IMR-90 (cell line): ENCODE measurements at regions not wholly inside any gene's neighbourhood (a gene's known extent, or its start where the extent isn't known, plus 50 kb on each side); places are given as distances from the start of the nearest gene placed in this dataset.

Source experiments
- ATAC-seq: fragments of 200-7000 bp; cut with Tn5 transposase; 2 replicates; pipeline ENCODE4 v1.9.1; 2020; ENCODE audit warnings: low read depth, mild to moderate bottlenecking, moderate library complexity
- BruUV-seq: library from RNA; stranded (reverse); fragments of 400-500 nt; replicated peaks from 2 replicates; lab custom pipeline; 2021; lab: Mats Ljungman, UMichigan
- CTCF ChIA-PET: fragments of 300-600 bp; formaldehyde crosslinking; extraction: SDS; loops from one replicate; lab custom pipeline; 2021; ENCODE audit warnings: antibody characterized with exemption; lab: Yijun Ruan, JAX
- POLR2A ChIA-PET: fragments of 300-600 bp; sonication (Branson Sonifier 250); formaldehyde crosslinking; loops from one replicate; lab custom pipeline; 2022; ENCODE audit warnings: antibody characterized with exemption; ENCODE audit not compliant: unreplicated experiment; lab: Charles Lee
- DNase-seq: peaks from one replicate; pipeline ENCODE4 v3.0.0; 2013
- H2AFZ ChIP-seq: replicated peaks from 2 replicates; pipeline ENCODE3; 2013; ENCODE audit warnings: low read length, mild to moderate bottlenecking; ENCODE audit not compliant: poor library complexity
- H2AK5ac ChIP-seq: 2 replicates; pipeline ENCODE4 v1.6.1; 2013; ENCODE audit warnings: low read depth, low read length, inconsistent platforms
- H2AK9ac ChIP-seq: replicated peaks from 2 replicates; pipeline ENCODE3; 2013; ENCODE audit warnings: mild to moderate bottlenecking, low read depth, low read length, moderate library complexity; ENCODE audit not compliant: poor library complexity
- H2BK120ac ChIP-seq: 2 replicates; pipeline ENCODE4 v1.6.1; 2013; ENCODE audit warnings: low read depth, low read length, inconsistent platforms
- H2BK15ac ChIP-seq: 3 replicates; pipeline ENCODE4 v1.6.1; 2013; ENCODE audit warnings: low read depth, low read length, inconsistent platforms
- H2BK20ac ChIP-seq: 2 replicates; pipeline ENCODE4 v1.6.1; 2013; ENCODE audit warnings: low read depth, mild to moderate bottlenecking, inconsistent platforms, low read length, moderate library complexity
- H2BK5ac ChIP-seq: 2 replicates; pipeline ENCODE4 v1.6.1; 2013; ENCODE audit warnings: mild to moderate bottlenecking, low read depth, low read length, inconsistent platforms; ENCODE audit not compliant: poor library complexity, severe bottlenecking
- H3K14ac ChIP-seq: replicated peaks from 2 replicates; pipeline ENCODE4 v1.6.1; 2013; ENCODE audit warnings: low read depth, low read length, inconsistent platforms
- H3K18ac ChIP-seq: 2 replicates; pipeline ENCODE4 v1.6.1; 2013; ENCODE audit warnings: low read depth, low read length, control low read depth
- H3K23ac ChIP-seq: 2 replicates; pipeline ENCODE4 v1.6.1; 2013; ENCODE audit warnings: low read depth, low read length, inconsistent platforms
- H3K27ac ChIP-seq: 2 replicates; pipeline ENCODE4 v1.5.1; 2013; ENCODE audit warnings: mild to moderate bottlenecking, control low read depth, low read length; ENCODE audit not compliant: insufficient read depth
- H3K27me3 ChIP-seq: 2 replicates; pipeline ENCODE4 v1.6.1; 2013; ENCODE audit warnings: low read length; ENCODE audit not compliant: control insufficient read depth, insufficient read depth
- H3K36me3 ChIP-seq: 2 replicates; pipeline ENCODE4 v1.6.1; 2013; ENCODE audit warnings: low read length, mixed read lengths; ENCODE audit not compliant: control insufficient read depth, insufficient read depth
- H3K4ac ChIP-seq: 2 replicates; pipeline ENCODE4 v1.6.1; 2013; ENCODE audit warnings: low read depth, low read length, inconsistent platforms
- H3K4me1 ChIP-seq: 2 replicates; pipeline ENCODE4 v1.6.1; 2013; ENCODE audit warnings: low read length, mixed read lengths; ENCODE audit not compliant: control insufficient read depth, insufficient read depth
- H3K4me2 ChIP-seq: 2 replicates; pipeline ENCODE4 v1.6.1; 2013; ENCODE audit warnings: low read depth, mild to moderate bottlenecking, control low read depth, low read length, moderate library complexity
- H3K4me3 ChIP-seq: 2 replicates; pipeline ENCODE4 v1.5.1; 2013; ENCODE audit warnings: low read depth, mild to moderate bottlenecking, control low read depth, low read length, moderate library complexity; ENCODE audit not compliant: insufficient read depth
- H3K56ac ChIP-seq: 2 replicates; pipeline ENCODE4 v1.6.1; 2013; ENCODE audit warnings: low read length, inconsistent platforms; ENCODE audit not compliant: insufficient read depth; ENCODE audit errors: extremely low read depth
- H3K79me1 ChIP-seq, 2 experiments: 2 replicates each; pipeline ENCODE4 v1.6.1; 2013; ENCODE audit warnings: low read length in 2 of 2, inconsistent platforms in 1 of 2, low read depth in 1 of 2
- H3K9ac ChIP-seq: 2 replicates; pipeline ENCODE4 v1.6.1; 2013; ENCODE audit warnings: low read depth, low read length, control low read depth
- H3K9me1 ChIP-seq: 2 replicates; pipeline ENCODE4 v1.6.1; 2013; ENCODE audit warnings: low read length, inconsistent platforms; ENCODE audit not compliant: insufficient read depth
- H3K9me3 ChIP-seq: 2 replicates; pipeline ENCODE4 v1.6.1; 2013; ENCODE audit warnings: low read length; ENCODE audit not compliant: control insufficient read depth, insufficient read depth
- H4K20me1 ChIP-seq: 2 replicates; pipeline ENCODE4 v1.6.1; 2013; ENCODE audit warnings: low read length, inconsistent platforms; ENCODE audit not compliant: insufficient read depth
- H4K5ac ChIP-seq: 2 replicates; pipeline ENCODE4 v1.6.1; 2013; ENCODE audit warnings: mild to moderate bottlenecking, low read depth, low read length, control low read depth
- H4K8ac ChIP-seq, 2 experiments: 2 replicates each; pipeline ENCODE4 v1.6.1; 2013; ENCODE audit warnings: low read depth in 2 of 2, low read length in 2 of 2, control low read depth in 1 of 2, inconsistent platforms in 1 of 2
- H4K91ac ChIP-seq: 2 replicates; pipeline ENCODE4 v1.6.1; 2013; ENCODE audit warnings: low read depth, low read length, inconsistent platforms; ENCODE audit not compliant: insufficient read depth
- BHLHE40 ChIP-seq: fragments of 150-350 bp; IDR thresholded peaks from 2 replicates; pipeline ENCODE4 v1.6.1; 2016; ENCODE audit warnings: mild to moderate bottlenecking, low read depth, low read length
- CEBPB ChIP-seq: IDR thresholded peaks from 2 replicates; pipeline ENCODE4 v1.6.1; 2012; ENCODE audit warnings: low read depth, low read length, improper control_type of control experiment
- CHD1 ChIP-seq: IDR thresholded peaks from 2 replicates; pipeline ENCODE4 v1.6.1; 2012; ENCODE audit warnings: low read depth, low read length, improper control_type of control experiment
- CTCF ChIP-seq: conservative IDR thresholded peaks from 2 replicates; pipeline ENCODE4 v1.5.1; 2012; ENCODE audit warnings: mild to moderate bottlenecking, low read depth, low read length, improper control_type of control experiment
- ELK1 ChIP-seq: fragments of 150-350 bp; IDR thresholded peaks from 2 replicates; pipeline ENCODE4 v1.6.1; 2016; ENCODE audit warnings: low read depth, mild to moderate bottlenecking, low read length, moderate library complexity, borderline replicate concordance
- FOS ChIP-seq: fragments of 150-350 bp; IDR thresholded peaks from 2 replicates; pipeline ENCODE4 v1.6.1; 2016; ENCODE audit warnings: low read depth, low read length
- MAFK ChIP-seq: IDR thresholded peaks from 2 replicates; pipeline ENCODE4 v1.6.1; 2012; ENCODE audit warnings: low read depth, low read length, improper control_type of control experiment
- MAZ ChIP-seq: IDR thresholded peaks from 2 replicates; pipeline ENCODE4 v1.6.1; 2012; ENCODE audit warnings: low read depth, mild to moderate bottlenecking, low read length, improper control_type of control experiment, moderate library complexity, borderline replicate concordance
- MXI1 ChIP-seq: IDR thresholded peaks from 2 replicates; pipeline ENCODE4 v1.6.1; 2012; ENCODE audit warnings: low read depth, mild to moderate bottlenecking, low read length, moderate library complexity, borderline replicate concordance
- NFE2L2 ChIP-seq: fragments of 150-350 bp; IDR thresholded peaks from 2 replicates; pipeline ENCODE4 v1.6.1; 2016; ENCODE audit warnings: low read depth, mild to moderate bottlenecking, low read length
- POLR2A ChIP-seq: IDR thresholded peaks from 2 replicates; pipeline ENCODE4 v1.6.1; 2012; ENCODE audit warnings: mild to moderate bottlenecking, low read depth, low read length
- RAD21 ChIP-seq: IDR thresholded peaks from 2 replicates; pipeline ENCODE4 v1.6.1; 2012; ENCODE audit warnings: low read length, improper control_type of control experiment
- RCOR1 ChIP-seq: IDR thresholded peaks from 2 replicates; pipeline ENCODE4 v1.6.1; 2012; ENCODE audit warnings: mild to moderate bottlenecking, low read length, improper control_type of control experiment; ENCODE audit not compliant: insufficient replicate concordance
- RFX5 ChIP-seq: IDR thresholded peaks from 2 replicates; pipeline ENCODE4 v1.8.0; 2012; ENCODE audit warnings: low read depth, mild to moderate bottlenecking, low read length, moderate library complexity
- SMC3 ChIP-seq: fragments of 150-350 bp; IDR thresholded peaks from 2 replicates; pipeline ENCODE4 v1.6.1; 2016; ENCODE audit warnings: low read depth, mild to moderate bottlenecking, antibody characterized with exemption, low read length, moderate library complexity
- USF2 ChIP-seq: fragments of 150-350 bp; IDR thresholded peaks from 2 replicates; pipeline ENCODE4 v1.6.1; 2017; ENCODE audit warnings: mild to moderate bottlenecking, antibody characterized with exemption, low read length, low read depth
- dilution Hi-C: fragments of 300-500 bp; cut with HindIII; formaldehyde crosslinking; loops from one replicate; pipeline ENCODE4 v1.14.3; 2018; ENCODE audit warnings: low sequenced_read_pairs; ENCODE audit not compliant: unreplicated experiment
- in situ Hi-C: fragments of 300-500 bp; cut with MboI; formaldehyde crosslinking; loops from 3 replicates; pipeline ENCODE4 v1.14.3; 2019; ENCODE audit warnings: low sequenced_read_pairs, inconsistent platforms, mixed read lengths
- intact Hi-C: fragments of 100-400 bp; cut with micrococcal nuclease; formaldehyde crosslinking; loops from 2 replicates; pipeline ENCODE4 v1.10.0; 2022

- dilution Hi-C loops = no loop called here
- BruUV-seq = no TSS peak
These were observed 454.7 kb downstream of the SPATA31D1 start for GRCh38 chr9:82443312-82443711.

More at GRCh38 chr9:82443312-82443711, 454.7 kb downstream of the SPATA31D1 start:
- TF ChIP-seq MAZ (no peak), RCOR1 (no peak), CHD1 (no peak), SMC3 (no peak), FOS (no peak), NFE2L2 (no peak), BHLHE40 (no peak), POLR2A (no peak), USF2 (no peak), RAD21 (no peak), MAFK (no peak), CTCF (no peak), MXI1 (no peak), RFX5 (no peak), CEBPB (no peak), ELK1 (no peak)
- Histone ChIP-seq H4K20me1 (no peaks in the 10 kb centered on the region), H3K4me1 (no peaks in the 10 kb centered on the region), H3K56ac (no peak overlapping the region), H3K4me3 (no peak overlapping the region), H2BK120ac (no peak overlapping the region), H2AFZ (no peak overlapping the region), H3K9me3 (peaks cover 8% of the 10 kb centered on the region), H3K23ac (no peak overlapping the region), H3K4ac (no peak overlapping the region), H2BK15ac (no peak overlapping the region), H3K9ac (no peak overlapping the region), H2BK20ac (no peak overlapping the region), H4K5ac (no peak overlapping the region), H3K27me3 (no peaks in the 10 kb centered on the region), H3K9me1 (no peaks in the 10 kb centered on the region), H2AK5ac (no peak overlapping the region), H3K4me2 (no peak overlapping the region), H3K18ac (no peak overlapping the region), H3K36me3 (no peaks in the 10 kb centered on the region), H4K8ac (no peak overlapping the region), H2BK5ac (no peak overlapping the region), H2AK9ac (no peak overlapping the region), H3K79me1 (no peaks in the 10 kb centered on the region), H4K91ac (no peak overlapping the region), H3K27ac (no peak overlapping the region), H3K14ac (no peak overlapping the region)
- no peak for DNase-seq
- ATAC-seq = no peak
- in situ Hi-C loops = no loop called here
- ChIA-PET CTCF (no interaction called here), POLR2A (no interaction called here)
- intact Hi-C loops = no loop called here
